H1 (cell line): ENCODE measurements at regions not wholly inside any gene's neighbourhood (a gene's known extent, or its start where the extent isn't known, plus 50 kb on each side); places are given as distances from the start of the nearest gene placed in this dataset.

Source experiments
- CTCF ChIA-PET: fragments of 300-600 bp; sonication (Branson Sonifier 250); formaldehyde crosslinking; loops from one replicate; lab custom pipeline; 2021; ENCODE audit not compliant: partially characterized antibody; lab: Charles Lee
- POLR2A ChIA-PET: fragments of 300-600 bp; sonication (Branson Sonifier 250); formaldehyde crosslinking; loops from one replicate; lab custom pipeline; 2021; ENCODE audit warnings: inconsistent platforms; ENCODE audit not compliant: partially characterized antibody; lab: Charles Lee
- DNase-seq, 2 experiments: peaks; one replicate each; pipeline versions ENCODE4 v3.0.0 to v3.0.0-alpha.2; 2010 to 2022; ENCODE audit warnings: low spot score in 2 of 2, low read depth in 1 of 2, mixed read lengths in 1 of 2
- FAIRE-seq: peaks from 2 replicates; lab custom pipeline; 2011; peaks lifted over from hg19 to GRCh38; lab: Jason Lieb, UNC
- H2AFZ ChIP-seq: 2 replicates; pipeline ENCODE4 v1.8.1; 2012; ENCODE audit warnings: low read length, inconsistent platforms
- H2AK5ac ChIP-seq: 2 replicates; pipeline ENCODE4 v1.6.1; 2013; ENCODE audit warnings: low read depth, low read length
- H2BK120ac ChIP-seq: replicated peaks from 2 replicates; pipeline ENCODE3; 2013; ENCODE audit warnings: low read depth, low read length, inconsistent platforms
- H2BK12ac ChIP-seq: 2 replicates; pipeline ENCODE4 v1.6.1; 2013; ENCODE audit warnings: low read depth, low read length
- H2BK15ac ChIP-seq: 2 replicates; pipeline ENCODE4 v1.6.1; 2013; ENCODE audit warnings: low read length
- H2BK20ac ChIP-seq: 2 replicates; pipeline ENCODE4 v1.6.1; 2013; ENCODE audit warnings: low read length
- H2BK5ac ChIP-seq: 2 replicates; pipeline ENCODE4 v1.6.1; 2013; ENCODE audit warnings: low read depth, low read length
- H3K14ac ChIP-seq: 2 replicates; pipeline ENCODE4 v1.6.1; 2013; ENCODE audit warnings: inconsistent platforms; ENCODE audit not compliant: insufficient read length
- H3K18ac ChIP-seq: 2 replicates; pipeline ENCODE4 v1.6.1; 2013; ENCODE audit warnings: low read length; ENCODE audit errors: extremely low read depth
- H3K23ac ChIP-seq: 2 replicates; pipeline ENCODE4 v1.6.1; 2013; ENCODE audit warnings: inconsistent platforms; ENCODE audit not compliant: insufficient read length
- H3K23me2 ChIP-seq: 2 replicates; pipeline ENCODE4 v1.6.1; 2013; ENCODE audit warnings: low read depth, low read length
- H3K27ac ChIP-seq: 2 replicates; pipeline ENCODE4 v1.6.1; 2011; ENCODE audit warnings: low read depth, low read length, inconsistent platforms
- H3K27me3 ChIP-seq, 4 experiments: replicated peaks in 1 of 4; 1 replicate in 1 of 4; 2 replicates in 3 of 4; pipeline versions ENCODE4 v1.6.1 to v1.8.1; 2011 to 2013; ENCODE audit warnings: low read length in 3 of 4, mild to moderate bottlenecking in 3 of 4, inconsistent platforms in 2 of 4, mixed read lengths in 2 of 4, moderate library complexity in 1 of 4; ENCODE audit not compliant: control insufficient read depth in 3 of 4, insufficient read depth in 3 of 4; ENCODE audit errors: extremely low read depth in 1 of 4
- H3K36me3 ChIP-seq, 4 experiments: 2 replicates each; pipeline versions ENCODE4 v1.6.1 to v1.8.1; 2011 to 2013; ENCODE audit warnings: mild to moderate bottlenecking in 4 of 4, low read length in 3 of 4, moderate library complexity in 2 of 4, control low read depth in 1 of 4, inconsistent platforms in 1 of 4; ENCODE audit not compliant: insufficient read depth in 4 of 4, control insufficient read depth in 2 of 4
- H3K4ac ChIP-seq: replicated peaks from 2 replicates; pipeline ENCODE3; 2013; ENCODE audit warnings: low read length, low read depth, mixed read lengths, inconsistent platforms; ENCODE audit not compliant: insufficient read length
- H3K4me1 ChIP-seq, 4 experiments: replicated peaks in 1 of 4; 1 replicate in 1 of 4; 2 replicates in 3 of 4; pipeline versions ENCODE4 v1.6.1 to v1.8.1; 2011 to 2013; ENCODE audit warnings: low read length in 3 of 4, inconsistent platforms in 2 of 4, mixed read lengths in 1 of 4; ENCODE audit not compliant: insufficient read depth in 4 of 4, control insufficient read depth in 3 of 4
- H3K4me2 ChIP-seq, 2 experiments: 2 replicates each; pipeline versions ENCODE4 v1.6.1 to v1.8.1; 2011 to 2013; ENCODE audit warnings: low read depth in 2 of 2, low read length in 2 of 2, control low read depth in 1 of 2, inconsistent platforms in 1 of 2, mild to moderate bottlenecking in 1 of 2; ENCODE audit not compliant: insufficient read depth in 1 of 2
- H3K4me3 ChIP-seq, 4 experiments: fragments of 200-600, 300-600 bp in 1 of 4; sonication (generic), shearing (Covaris generic), sonication (Bioruptor Twin) in 1 of 4; 2 replicates each; pipeline versions ENCODE4 v1.5.1 to v1.8.1; 2011 to 2016; ENCODE audit warnings: low read length in 4 of 4, low read depth in 3 of 4, control low read depth in 2 of 4, inconsistent platforms in 2 of 4, mild to moderate bottlenecking in 2 of 4, mixed read lengths in 1 of 4, moderate library complexity in 1 of 4; ENCODE audit not compliant: insufficient read depth in 2 of 4; ENCODE audit errors: extremely low read depth in 1 of 4
- H3K56ac ChIP-seq: replicated peaks from 2 replicates; pipeline ENCODE3; 2013; ENCODE audit warnings: low read depth, mild to moderate bottlenecking, mixed read lengths, low read length, inconsistent platforms; ENCODE audit not compliant: insufficient read length
- H3K79me1 ChIP-seq: 2 replicates; pipeline ENCODE4 v1.6.1; 2013; ENCODE audit warnings: low read depth, low read length, control low read depth
- H3K79me2 ChIP-seq, 2 experiments: 2 replicates each; pipeline versions ENCODE4 v1.6.1 to v1.8.1; 2012 to 2013; ENCODE audit warnings: low read length in 2 of 2, mild to moderate bottlenecking in 2 of 2, inconsistent platforms in 1 of 2; ENCODE audit not compliant: insufficient read depth in 2 of 2, control insufficient read depth in 1 of 2
- H3K9ac ChIP-seq, 4 experiments: replicated peaks in 1 of 4; 1 replicate in 1 of 4; 2 replicates in 3 of 4; pipeline versions ENCODE4 v1.6.1 to v1.8.1; 2011 to 2013; ENCODE audit warnings: low read depth in 3 of 4, low read length in 3 of 4, control low read depth in 2 of 4, mild to moderate bottlenecking in 2 of 4, moderate library complexity in 2 of 4, inconsistent platforms in 1 of 4; ENCODE audit errors: extremely low read depth in 1 of 4
- H3K9me3 ChIP-seq, 2 experiments: 2 replicates each; pipeline versions ENCODE4 v1.6.1 to v1.8.1; 2012 to 2013; ENCODE audit warnings: mild to moderate bottlenecking in 2 of 2, moderate library complexity in 2 of 2, control low read depth in 1 of 2, inconsistent platforms in 1 of 2, low read depth in 1 of 2, low read length in 1 of 2, mixed read lengths in 1 of 2; ENCODE audit not compliant: insufficient read depth in 2 of 2
- H4K20me1 ChIP-seq, 2 experiments: replicated peaks in 1 of 2; 2 replicates each; pipeline versions ENCODE3 to v1.8.1; 2011 to 2013; ENCODE audit warnings: inconsistent platforms in 2 of 2, low read length in 2 of 2, mild to moderate bottlenecking in 1 of 2; ENCODE audit not compliant: insufficient read depth in 2 of 2, control insufficient read depth in 1 of 2
- H4K5ac ChIP-seq: 2 replicates; pipeline ENCODE4 v1.6.1; 2013; ENCODE audit warnings: low read length, low read depth, mixed read lengths, inconsistent platforms; ENCODE audit not compliant: insufficient read length
- H4K8ac ChIP-seq: 2 replicates; pipeline ENCODE4 v1.8.0; 2013; ENCODE audit warnings: mild to moderate bottlenecking, moderate library complexity, low read length, inconsistent platforms; ENCODE audit not compliant: insufficient read depth; ENCODE audit errors: extremely low read depth
- H4K91ac ChIP-seq: replicated peaks from 2 replicates; pipeline ENCODE3; 2013; ENCODE audit warnings: low read length, mixed read lengths, inconsistent platforms; ENCODE audit not compliant: insufficient read length
- FOSL1 ChIP-seq: IDR thresholded peaks from 2 replicates; pipeline ENCODE4 v1.6.1; 2011; ENCODE audit warnings: mild to moderate bottlenecking, low read depth, low read length, moderate library complexity; ENCODE audit not compliant: insufficient read depth
- SIRT6 ChIP-seq: IDR thresholded peaks from one replicate; pipeline ENCODE4 v1.7.1; 2012; ENCODE audit warnings: low read length, inconsistent platforms
- SP2 ChIP-seq: IDR thresholded peaks from 2 replicates; pipeline ENCODE4 v1.6.1; 2012; ENCODE audit warnings: mild to moderate bottlenecking, low read length, inconsistent platforms
- WGBS, 2 experiments: shearing (Covaris generic) in 1 of 2; methylation state at CpG; one replicate each; pipeline versions ENCODE4 v1.1.6 to v1.1.7; 2013 to 2015; ENCODE audit warnings: low lambda C conversion rate in 2 of 2, mixed read lengths in 2 of 2, inconsistent platforms in 1 of 2, low coverage in 1 of 2, missing lambda C conversion rate in 1 of 2; ENCODE audit not compliant: insufficient replicate concordance in 2 of 2, insufficient coverage in 1 of 2, insufficient read length in 1 of 2; ENCODE audit errors: extremely low coverage in 1 of 2, missing lambda C conversion rate in 1 of 2; 5-methylcytosine and 5-hydroxymethylcytosine counted together
- TF ChIP-seq, protein P1 (sequence below): IDR thresholded peaks from 2 replicates; pipeline ENCODE4 v1.6.1; 2011; ENCODE audit warnings: low read length, improper control_type of control experiment

DNA sequence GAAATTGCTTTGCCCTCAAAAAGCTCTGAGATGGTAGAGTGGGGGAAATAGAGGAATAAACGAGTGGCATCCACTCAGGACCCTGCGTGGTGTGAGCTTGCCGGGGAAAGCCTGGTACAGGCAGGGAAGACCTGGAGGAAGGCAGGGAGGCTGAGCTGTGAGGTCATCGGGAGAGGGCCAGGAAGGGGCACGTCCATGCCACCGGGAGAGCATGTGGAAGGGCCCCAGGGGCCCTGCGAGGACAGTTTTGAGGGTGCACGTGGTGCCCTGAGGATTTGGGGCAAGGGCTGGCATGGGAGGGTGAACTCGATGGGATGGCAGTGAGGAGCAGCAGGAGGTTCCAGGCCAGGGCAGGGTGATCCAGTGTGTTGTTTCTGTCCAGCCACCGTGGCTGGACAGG, 56.3 kb upstream of the CBFA2T3 start:
- H3K56ac ChIP-seq, result no peak overlapping the region
- no peak overlapping the region for H2BK15ac ChIP-seq
- peak overlapping the region; percentile 60; the same call in 1 of the 2 replicates for H2BK12ac ChIP-seq
- H3K36me3 ChIP-seq, result no peaks in the 10 kb centered on the region
- TF ChIP-seq SIRT6 (no peak), FOSL1 (no peak), SP2 (no peak)
- TF ChIP-seq, protein P1, sequence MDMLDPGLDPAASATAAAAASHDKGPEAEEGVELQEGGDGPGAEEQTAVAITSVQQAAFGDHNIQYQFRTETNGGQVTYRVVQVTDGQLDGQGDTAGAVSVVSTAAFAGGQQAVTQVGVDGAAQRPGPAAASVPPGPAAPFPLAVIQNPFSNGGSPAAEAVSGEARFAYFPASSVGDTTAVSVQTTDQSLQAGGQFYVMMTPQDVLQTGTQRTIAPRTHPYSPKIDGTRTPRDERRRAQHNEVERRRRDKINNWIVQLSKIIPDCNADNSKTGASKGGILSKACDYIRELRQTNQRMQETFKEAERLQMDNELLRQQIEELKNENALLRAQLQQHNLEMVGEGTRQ, result no peak
- TF ChIP-seq, all 59 proteins: peak for 0
- Histone ChIP-seq H3K79me2 (no peaks in the 10 kb centered on the region), H2AFZ (no peak overlapping the region), H2BK20ac (no peak overlapping the region), H4K20me1 (peaks cover 0 to 2% of the 10 kb centered on the region in 2 experiments), H3K9me3 (no peaks in the 10 kb centered on the region), H3K9ac (no peak overlapping the region), H3K4me3 (no peak overlapping the region), H4K8ac (no peak overlapping the region), H3K4ac (no peak overlapping the region), H3K14ac (no peak overlapping the region), H3K79me1 (no peaks in the 10 kb centered on the region), H2BK5ac (no peak overlapping the region), H3K4me2 (no peak overlapping the region), H3K23ac (no peak overlapping the region), H2AK5ac (no peak overlapping the region), H3K27ac (no peak overlapping the region), H3K4me1 (peaks cover 0 to 12% (median 7%) of the 10 kb centered on the region in 4 experiments; a peak in 4 of 7 replicates), H3K27me3 (no peaks in the 10 kb centered on the region), H3K23me2 (no peaks in the 10 kb centered on the region; the same call in 1 of the 2 replicates), H4K91ac (no peak overlapping the region), H3K18ac (no peak overlapping the region), H2BK120ac (no peak overlapping the region), H4K5ac (no peak overlapping the region)
- 89% methylated on average over 8 of the region's 10 CpGs; no CpG with 5 or more reads in 1 of the 2 experiments for WGBS, 2 experiments
- ChIA-PET CTCF (interaction anchor here (1.2 to 1.3 kb wide), 2 partner anchors 56 to 80 kb away, joined by 3 to 4 read pairs; no protein-coding TSS in a partner anchor), POLR2A (no interaction called here)
- DNase-seq (no peak), FAIRE-seq (no peak)
